ENCODE measurements at regions not wholly inside any gene's neighbourhood (a gene's known extent, or its start where the extent isn't known, plus 50 kb on each side); places are given as distances from the start of the nearest gene placed in this dataset.

DNA sequence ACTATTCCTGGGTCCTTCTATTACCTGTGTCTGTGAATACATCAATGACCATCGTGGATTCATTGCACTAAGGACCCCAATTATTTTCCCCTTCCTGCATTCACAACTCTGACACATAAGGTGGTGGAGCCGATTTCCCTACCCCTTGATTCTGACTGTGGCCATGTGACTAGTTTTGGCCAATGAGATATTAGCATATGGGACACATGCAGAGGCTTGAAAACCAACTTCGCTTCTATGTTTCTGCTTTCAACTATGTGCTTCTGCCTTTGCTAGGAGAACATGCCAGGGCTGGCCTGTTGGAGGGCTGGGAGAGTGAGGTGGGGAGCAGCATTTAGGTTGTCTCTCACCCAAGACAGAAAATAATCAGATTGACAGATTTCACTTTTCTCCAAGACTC is 483.1 kb upstream of the JAG1 start:
- DNase-seq (ENCODE audit: low read depth, low spot score), result no peak
- TF ChIP-seq, protein P1, sequence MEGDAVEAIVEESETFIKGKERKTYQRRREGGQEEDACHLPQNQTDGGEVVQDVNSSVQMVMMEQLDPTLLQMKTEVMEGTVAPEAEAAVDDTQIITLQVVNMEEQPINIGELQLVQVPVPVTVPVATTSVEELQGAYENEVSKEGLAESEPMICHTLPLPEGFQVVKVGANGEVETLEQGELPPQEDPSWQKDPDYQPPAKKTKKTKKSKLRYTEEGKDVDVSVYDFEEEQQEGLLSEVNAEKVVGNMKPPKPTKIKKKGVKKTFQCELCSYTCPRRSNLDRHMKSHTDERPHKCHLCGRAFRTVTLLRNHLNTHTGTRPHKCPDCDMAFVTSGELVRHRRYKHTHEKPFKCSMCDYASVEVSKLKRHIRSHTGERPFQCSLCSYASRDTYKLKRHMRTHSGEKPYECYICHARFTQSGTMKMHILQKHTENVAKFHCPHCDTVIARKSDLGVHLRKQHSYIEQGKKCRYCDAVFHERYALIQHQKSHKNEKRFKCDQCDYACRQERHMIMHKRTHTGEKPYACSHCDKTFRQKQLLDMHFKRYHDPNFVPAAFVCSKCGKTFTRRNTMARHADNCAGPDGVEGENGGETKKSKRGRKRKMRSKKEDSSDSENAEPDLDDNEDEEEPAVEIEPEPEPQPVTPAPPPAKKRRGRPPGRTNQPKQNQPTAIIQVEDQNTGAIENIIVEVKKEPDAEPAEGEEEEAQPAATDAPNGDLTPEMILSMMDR (IDR thresholded peaks at IDR 0.05; ENCODE audit: low read depth, low read length), result no peak
- in situ Hi-C loops (cut with HindIII; ENCODE audit: low sequenced_read_pairs), result no loop called here
- no peak overlapping the region for H3K4me3 ChIP-seq (ENCODE audit: low read depth, low read length)

DNA sequence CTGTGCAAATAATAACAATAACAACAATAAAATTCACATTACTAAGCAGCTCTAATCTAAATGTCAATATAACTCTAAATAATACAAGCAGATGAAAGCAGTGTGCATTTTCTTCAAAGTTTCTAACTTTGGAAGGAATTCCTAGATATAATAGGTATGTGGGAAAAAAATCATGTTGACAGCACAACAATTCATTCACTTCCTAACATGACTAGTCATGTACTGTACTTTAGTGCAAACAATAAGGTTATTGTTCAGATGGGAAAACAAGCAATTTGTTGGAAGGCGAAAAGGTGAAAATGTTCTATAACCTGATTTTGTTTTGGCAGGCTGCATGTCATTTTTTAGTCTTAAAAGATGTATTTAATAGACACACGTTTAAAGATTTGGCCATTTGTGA is 484.3 kb upstream of the JAG1 start:
- DNase-seq (ENCODE audit: low read depth, low spot score), result no peak
- in situ Hi-C loops (cut with HindIII; ENCODE audit: low sequenced_read_pairs), result no loop called here
- H3K4me3 ChIP-seq (ENCODE audit: low read depth, low read length), result no peak overlapping the region
- TF ChIP-seq, protein P1 (IDR thresholded peaks at IDR 0.05; ENCODE audit: low read depth, low read length), result no peak

DNA sequence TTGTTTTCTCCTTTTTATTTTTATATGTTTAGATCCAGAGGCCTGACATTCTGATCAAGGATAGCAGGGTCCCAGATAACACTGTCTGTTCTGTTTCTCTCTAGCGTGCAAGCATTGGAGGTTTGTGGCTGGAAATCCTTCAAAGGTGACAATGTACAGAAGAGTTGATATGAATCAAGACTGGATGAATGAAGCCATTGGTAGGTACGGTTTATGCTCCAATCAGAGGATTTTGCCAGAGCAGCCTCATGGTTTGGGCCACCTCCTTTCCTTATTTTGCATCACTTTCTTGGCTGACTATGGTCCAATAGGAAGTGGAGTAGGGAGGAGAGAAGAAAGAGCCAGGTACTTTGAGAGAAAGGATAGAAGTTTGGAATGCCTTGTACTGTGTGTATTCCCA is 484.8 kb upstream of the JAG1 start:
- H3K4me3 ChIP-seq (ENCODE audit: low read depth, low read length), result no peak overlapping the region
- no peak for DNase-seq (ENCODE audit: low read depth, low spot score)
- TF ChIP-seq, protein P1 (IDR thresholded peaks at IDR 0.05; ENCODE audit: low read depth, low read length), result no peak
- in situ Hi-C loops (cut with HindIII; ENCODE audit: low sequenced_read_pairs), result no loop called here

DNA sequence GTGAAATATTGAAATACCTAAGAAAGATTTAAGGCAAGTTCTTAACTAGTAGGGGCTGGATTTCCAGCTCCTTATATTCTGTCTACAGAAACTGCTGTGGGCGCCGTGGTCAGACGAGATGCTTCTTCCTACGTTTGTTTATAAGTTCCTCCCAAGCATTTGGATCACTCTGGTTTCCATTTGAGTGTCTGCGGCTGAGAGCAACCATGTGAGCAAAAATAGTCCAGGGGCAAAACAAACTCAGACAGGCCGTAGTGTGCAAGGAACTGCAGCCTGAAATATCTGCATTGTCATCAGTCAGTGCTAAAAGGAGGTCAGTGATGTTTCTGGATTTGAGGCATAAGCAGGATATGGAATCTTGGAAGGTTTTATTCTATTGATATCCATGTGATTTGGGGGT is 485.9 kb upstream of the JAG1 start:
- TF ChIP-seq, protein P1 (IDR thresholded peaks at IDR 0.05; ENCODE audit: low read depth, low read length), result no peak
- peak; percentile 58 for DNase-seq (ENCODE audit: low read depth, low spot score)
- in situ Hi-C loops (cut with HindIII; ENCODE audit: low sequenced_read_pairs), result no loop called here
- H3K4me3 ChIP-seq (ENCODE audit: low read depth, low read length), result no peak overlapping the region

DNA sequence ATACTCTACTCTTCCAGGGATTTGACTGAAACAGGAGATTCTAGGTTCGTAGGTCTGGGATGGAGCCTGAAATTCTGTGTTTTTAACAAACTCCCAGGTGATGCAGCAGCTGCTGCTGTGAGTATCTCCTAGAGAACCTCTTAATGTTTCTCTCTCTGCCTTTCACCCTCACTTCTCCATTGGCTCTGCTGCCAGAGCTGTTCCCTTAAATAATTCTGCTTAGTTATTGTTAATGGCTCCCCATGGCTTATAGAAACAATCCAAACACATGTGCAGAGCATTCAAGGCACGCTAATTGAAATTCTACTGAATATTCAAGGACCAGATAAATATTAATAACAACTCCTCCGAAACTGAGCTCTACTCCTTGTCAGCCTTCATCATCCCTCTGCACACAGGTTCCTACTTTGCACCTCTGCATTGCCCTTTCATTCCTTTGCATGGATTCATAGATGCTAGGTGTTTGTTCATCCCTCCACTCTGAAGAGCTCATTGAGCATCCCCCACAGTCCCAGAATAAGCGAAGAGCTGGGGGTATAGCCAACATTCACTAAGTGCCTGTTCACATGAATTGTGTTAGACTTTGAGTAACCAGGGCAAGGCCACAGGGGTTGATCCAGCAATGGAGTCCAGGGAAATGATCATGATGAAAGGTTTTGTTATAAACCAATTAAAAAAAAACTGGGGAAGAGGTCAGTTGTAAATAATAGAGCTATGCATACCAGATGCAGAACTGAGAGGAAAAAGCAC is 488.4 kb upstream of the JAG1 start:
- in situ Hi-C loops (cut with HindIII; ENCODE audit: low sequenced_read_pairs), result no loop called here
- TF ChIP-seq, protein P1 (IDR thresholded peaks at IDR 0.05; ENCODE audit: low read depth, low read length), result no peak
- no peak overlapping the region for H3K4me3 ChIP-seq (ENCODE audit: low read depth, low read length)
- DNase-seq (ENCODE audit: low read depth, low spot score), result no peak

DNA sequence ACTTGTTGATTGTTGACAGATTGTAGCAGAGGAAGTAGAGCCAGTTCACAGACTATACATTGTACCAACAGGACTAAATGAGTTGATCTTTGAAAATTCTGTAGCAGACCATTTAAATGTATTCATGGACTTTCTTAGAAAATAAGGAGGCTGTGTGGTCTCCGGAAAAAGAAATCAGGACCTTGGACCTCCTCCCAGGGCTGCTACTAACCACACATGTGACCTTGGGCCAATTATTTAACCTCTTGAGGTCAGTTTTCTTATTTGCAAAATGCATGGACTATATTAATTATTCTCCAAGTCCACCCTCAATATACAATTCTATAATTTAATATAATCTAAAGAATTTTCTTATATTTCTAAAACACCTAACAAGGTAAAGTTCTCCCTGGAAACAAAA is 492.0 kb upstream of the JAG1 start:
- DNase-seq (ENCODE audit: low read depth, low spot score), result no peak
- TF ChIP-seq, protein P1 (IDR thresholded peaks at IDR 0.05; ENCODE audit: low read depth, low read length), result no peak
- in situ Hi-C loops (cut with HindIII; ENCODE audit: low sequenced_read_pairs), result no loop called here
- no peak overlapping the region for H3K4me3 ChIP-seq (ENCODE audit: low read depth, low read length)

Measured in astrocyte of the spinal cord (primary cell).